Ovary (tissue), 7 donors: ENCODE measurements at regions not wholly inside any gene's neighbourhood (a gene's known extent, or its start where the extent isn't known, plus 50 kb on each side); places are given as distances from the start of the nearest gene placed in this dataset.

Source experiments
- DNase-seq, 5 donors: peaks; one replicate each; pipeline ENCODE4 v3.0.0-alpha.2; 2019 to 2020
- H3K27ac ChIP-seq, 2 donors: fragments of 200-600 bp; one replicate each; pipeline versions ENCODE4 v1.5.1 to v1.8.0; 2019 to 2022
- H3K27me3 ChIP-seq: fragments of 200-600 bp; one replicate; pipeline ENCODE4 v1.8.0; 2022
- H3K36me3 ChIP-seq: fragments of 200-600 bp; sonication (generic); one replicate; pipeline ENCODE4 v1.5.1; 2019
- H3K4me1 ChIP-seq: one replicate; pipeline ENCODE4 v1.8.1; 2013; ENCODE audit warnings: mild to moderate bottlenecking, moderate library complexity; ENCODE audit not compliant: insufficient read depth
- H3K4me3 ChIP-seq: fragments of 200-600 bp; sonication (generic); one replicate; pipeline ENCODE4 v1.5.1; 2017
- H3K9me3 ChIP-seq, 2 donors: fragments of 200-600 bp in 1 of 2; sonication (generic) in 1 of 2; one replicate each; pipeline versions ENCODE4 v1.5.1 to v1.8.1; 2013 to 2019; ENCODE audit warnings: mild to moderate bottlenecking in 1 of 2, moderate library complexity in 1 of 2
- EP300 ChIP-seq: sonication (generic); formaldehyde crosslinking; IDR thresholded peaks from one replicate; pipeline ENCODE4 v1.6.1; 2017; ENCODE audit warnings: antibody characterized with exemption
- POLR2A ChIP-seq: fragments of 450-650 bp; IDR thresholded peaks from one replicate; pipeline ENCODE4 v1.6.1; 2017; ENCODE audit warnings: antibody characterized with exemption, mild to moderate bottlenecking, moderate library complexity
- WGBS, 3 donors: extraction: QIAGEN DNeasy Blood & Tissue Kit in 1 of 3; methylation state at CpG; one replicate each; pipeline versions ENCODE4 v1.1.5 to v1.1.7; 2013 to 2017; 5-methylcytosine and 5-hydroxymethylcytosine counted together
- intact Hi-C, 4 donors: fragments of 100-400 bp; cut with DNase I; formaldehyde crosslinking; loops; one replicate each; pipeline versions ENCODE4 v1.11.0 to v1.15.1; 2022 to 2023
- TF ChIP-seq, protein P1 (sequence below), 3 donors: fragments of 450-650 bp in 2 of 3; fragments of 200-600 bp in 1 of 3; IDR thresholded peaks; one replicate each; pipeline versions ENCODE4 v1.5.1 to v1.8.0; 2016 to 2022; ENCODE audit warnings: antibody characterized with exemption in 3 of 3, mild to moderate bottlenecking in 1 of 3
- donor health status: DM: no; HTN: no; CAD: no; lungs with moderate emphysema.
- donor health status: DM: no; HTN: no; CAD: no.
- donor health status: Bipolar disorder and iron deficiency.
- donor health status: DM: no; HTN: no; CAD: no.
- donor health status: DM: yes; HTN: yes; CAD: no.

DNA sequence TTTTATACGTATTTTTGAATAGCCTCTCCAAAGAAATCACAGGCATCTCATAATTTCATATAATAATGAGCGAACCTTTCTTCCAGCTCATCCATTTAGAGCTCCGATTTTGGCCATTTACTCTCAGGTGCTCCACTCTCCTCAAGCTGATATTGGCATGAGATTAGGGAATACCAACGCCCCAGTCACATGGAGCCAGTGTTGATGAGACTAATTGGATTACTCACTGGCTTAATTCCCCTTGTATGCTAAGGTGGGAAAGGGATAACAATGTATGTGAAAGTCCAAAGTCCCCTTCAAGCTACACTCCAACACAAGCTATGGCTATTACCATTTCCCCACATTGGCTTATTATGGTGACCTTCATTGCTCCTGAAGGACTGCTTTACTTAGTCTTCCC lies 76.6 kb upstream of the NAV3 start:
- Histone ChIP-seq H3K36me3 (no peaks in the 10 kb centered on the region), H3K27me3 (no peaks in the 10 kb centered on the region), H3K9me3 (no peaks in the 10 kb centered on the region), H3K4me3 (no peak overlapping the region), H3K27ac (peak overlapping the region in 1 of 2 donors; percentile 35), H3K4me1 (no peaks in the 10 kb centered on the region)
- no peak for TF ChIP-seq EP300
- TF ChIP-seq POLR2A: no peak
- TF ChIP-seq, protein P1, sequence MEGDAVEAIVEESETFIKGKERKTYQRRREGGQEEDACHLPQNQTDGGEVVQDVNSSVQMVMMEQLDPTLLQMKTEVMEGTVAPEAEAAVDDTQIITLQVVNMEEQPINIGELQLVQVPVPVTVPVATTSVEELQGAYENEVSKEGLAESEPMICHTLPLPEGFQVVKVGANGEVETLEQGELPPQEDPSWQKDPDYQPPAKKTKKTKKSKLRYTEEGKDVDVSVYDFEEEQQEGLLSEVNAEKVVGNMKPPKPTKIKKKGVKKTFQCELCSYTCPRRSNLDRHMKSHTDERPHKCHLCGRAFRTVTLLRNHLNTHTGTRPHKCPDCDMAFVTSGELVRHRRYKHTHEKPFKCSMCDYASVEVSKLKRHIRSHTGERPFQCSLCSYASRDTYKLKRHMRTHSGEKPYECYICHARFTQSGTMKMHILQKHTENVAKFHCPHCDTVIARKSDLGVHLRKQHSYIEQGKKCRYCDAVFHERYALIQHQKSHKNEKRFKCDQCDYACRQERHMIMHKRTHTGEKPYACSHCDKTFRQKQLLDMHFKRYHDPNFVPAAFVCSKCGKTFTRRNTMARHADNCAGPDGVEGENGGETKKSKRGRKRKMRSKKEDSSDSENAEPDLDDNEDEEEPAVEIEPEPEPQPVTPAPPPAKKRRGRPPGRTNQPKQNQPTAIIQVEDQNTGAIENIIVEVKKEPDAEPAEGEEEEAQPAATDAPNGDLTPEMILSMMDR (IDR thresholded peaks at IDR 0.05): no peak
- no peak for DNase-seq
- intact Hi-C loops: no loop called here
- WGBS, 3 donors: 93 to 96% (median 96%) methylated on average over 4 of the region's 4 CpGs

GRCh38 chr12:77751939-77752338 lies 78.8 kb upstream of the NAV3 start:
- 8 to 26% (median 14%) methylated on average over 2 of the region's 2 CpGs for WGBS, 3 donors
- no peak overlapping the region for H3K4me3 ChIP-seq
- DNase-seq: no peak
- TF ChIP-seq, protein P1 (IDR thresholded peaks at IDR 0.05): no peak
- no peak for TF ChIP-seq EP300
- no peak for TF ChIP-seq POLR2A
- no peaks in the 10 kb centered on the region for H3K36me3 ChIP-seq
- H3K27me3 ChIP-seq: no peaks in the 10 kb centered on the region
- intact Hi-C loops: no loop called here
- no peak overlapping the region for H3K27ac ChIP-seq
- H3K4me1 ChIP-seq: no peaks in the 10 kb centered on the region
- H3K9me3 ChIP-seq: no peaks in the 10 kb centered on the region

DNA sequence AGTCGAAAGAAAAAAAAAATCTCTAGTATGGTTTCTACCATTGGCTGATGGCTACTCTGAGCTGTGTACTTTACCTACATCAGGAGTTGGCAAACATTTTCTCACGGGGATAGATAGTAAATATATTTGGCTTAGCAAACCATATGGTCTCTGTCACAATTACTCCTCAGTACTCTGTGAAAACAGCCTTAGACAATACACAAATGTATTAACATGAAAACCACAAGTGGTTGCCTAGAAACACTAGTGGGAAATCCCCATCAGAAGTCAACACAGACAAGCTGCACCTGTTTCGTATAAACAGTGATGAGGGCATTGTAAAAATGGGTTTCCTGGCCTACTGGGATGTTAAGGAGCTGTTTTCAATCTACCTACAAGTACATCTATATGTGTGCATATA lies 84.6 kb upstream of the NAV3 start:
- 37 to 45% (median 39%) methylated on average over 3 of the region's 3 CpGs for WGBS, 3 donors
- no peaks in the 10 kb centered on the region for H3K4me1 ChIP-seq
- no peak overlapping the region for H3K4me3 ChIP-seq
- H3K36me3 ChIP-seq: no peaks in the 10 kb centered on the region
- intact Hi-C loops: no loop called here
- no peak overlapping the region for H3K27ac ChIP-seq
- H3K9me3 ChIP-seq: no peaks in the 10 kb centered on the region
- no peaks in the 10 kb centered on the region for H3K27me3 ChIP-seq
- TF ChIP-seq, protein P1 (IDR thresholded peaks at IDR 0.05): no peak
- TF ChIP-seq POLR2A: no peak
- no peak for TF ChIP-seq EP300
- DNase-seq: peak in 1 of 5 donors; percentile 16

GRCh38 chr12:77745624-77746023 lies 85.1 kb upstream of the NAV3 start:
- intact Hi-C loops: no loop called here
- H3K36me3 ChIP-seq: no peaks in the 10 kb centered on the region

More at GRCh38 chr12:77745624-77746023, 85.1 kb upstream of the NAV3 start:
- no peak for DNase-seq
- Histone ChIP-seq H3K9me3 (no peaks in the 10 kb centered on the region), H3K27me3 (no peaks in the 10 kb centered on the region), H3K27ac (no peak overlapping the region), H3K4me1 (no peaks in the 10 kb centered on the region), H3K4me3 (no peak overlapping the region)
- 65 to 77% (median 71%) methylated on average over 1 of the region's 1 CpG for WGBS, 3 donors
- TF ChIP-seq EP300 (no peak), POLR2A (no peak)
- TF ChIP-seq, protein P1 (IDR thresholded peaks at IDR 0.05): no peak
